HG02973 (cell line): ENCODE measurements at regions not wholly inside any gene's neighbourhood (a gene's known extent, or its start where the extent isn't known, plus 50 kb on each side); places are given as distances from the start of the nearest gene placed in this dataset.
"Not testable (repeated sequence)": the region's sequence is repeated elsewhere in the genome, so short reads cannot be mapped to it uniquely, and the experiment has no call there.

ENCODE experiments used
- ATAC-seq: cut with Tn5 transposase; IDR thresholded peaks from one replicate; pipeline ENCODE4 v1.9.1; 2021; ENCODE audit warnings: moderate library complexity; ENCODE audit not compliant: unreplicated experiment

DNA sequence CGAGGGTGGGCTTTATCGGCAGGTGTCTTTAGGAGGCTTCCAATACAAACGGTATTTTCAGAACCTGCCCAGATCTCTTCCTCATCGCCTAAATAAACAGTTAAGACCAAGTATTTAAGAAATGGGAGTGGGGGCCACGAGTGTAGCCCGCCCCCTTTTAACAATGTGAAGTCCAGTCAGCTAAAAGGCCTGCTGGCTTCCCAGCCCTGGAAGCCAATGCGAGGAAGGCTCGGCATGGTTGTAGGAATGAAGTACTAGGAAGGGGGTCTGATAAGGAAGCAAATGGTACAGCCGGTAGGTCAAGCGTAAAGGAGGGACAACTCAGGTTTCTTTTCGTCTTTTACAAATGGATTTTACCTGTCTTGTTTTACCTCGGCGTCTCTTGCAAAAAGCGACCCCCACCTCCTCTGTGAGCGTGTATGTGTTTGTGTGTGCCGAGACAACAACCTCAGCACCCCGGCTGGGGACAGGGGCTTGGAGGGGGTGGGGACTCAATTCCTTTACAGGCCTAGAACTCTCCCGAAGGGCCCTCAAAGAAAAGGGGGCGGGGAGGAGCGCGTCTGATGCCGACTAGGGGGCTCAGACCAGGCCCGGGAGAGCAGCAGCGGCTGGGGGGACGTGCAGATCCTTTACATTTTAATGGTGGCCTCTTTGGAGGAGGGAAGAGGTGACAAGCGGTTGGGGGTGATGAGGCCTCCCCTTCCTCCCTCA is 147.6 kb downstream of the GPR85 start:
- ATAC-seq: peak; percentile 11

GRCh38 chr7:112937651-112938415 is 147.6 kb upstream of the TMEM168 start:
- no peak for ATAC-seq

- ATAC-seq: no peak
These were observed 143.4 kb upstream of the TMEM168 start for GRCh38 chr7:112933598-112933997.

DNA sequence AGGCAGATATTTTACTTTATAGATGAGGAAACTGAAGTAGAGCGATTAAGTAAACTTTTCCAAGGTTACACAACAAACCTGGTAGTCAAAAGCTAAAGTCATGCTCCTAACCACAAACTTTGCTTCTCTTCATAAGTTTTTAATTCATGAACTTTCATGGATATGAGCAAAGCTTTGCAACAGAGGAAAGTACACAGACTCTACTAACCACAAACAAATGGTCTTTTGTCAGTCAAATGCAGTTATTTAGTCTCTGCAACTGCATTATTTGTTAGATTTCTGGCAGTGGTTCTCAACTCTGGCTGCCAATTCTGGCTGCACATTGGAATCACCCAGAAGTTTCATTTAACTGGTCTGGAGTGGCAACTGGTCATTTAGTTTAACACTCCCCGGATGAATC is 140.6 kb upstream of the TMEM168 start:
- ATAC-seq: no peak

DNA sequence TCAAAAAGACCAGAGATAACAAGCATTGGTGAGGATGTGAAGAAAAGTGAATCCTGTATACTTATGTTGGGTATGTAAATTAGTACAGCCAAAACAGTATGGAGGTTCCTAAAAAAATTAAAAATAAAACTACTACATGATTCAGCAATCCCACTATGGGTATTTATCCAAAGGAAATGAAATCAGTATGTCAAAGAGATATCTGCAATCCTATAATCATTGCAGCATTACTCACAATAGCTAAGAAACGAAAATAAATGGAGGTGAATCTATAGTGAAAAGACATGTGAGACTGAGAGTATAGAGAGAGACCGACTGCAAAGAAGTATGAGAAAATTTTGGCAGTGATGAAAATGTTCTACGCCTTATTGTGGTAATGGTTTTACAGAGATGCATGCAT is 139.2 kb upstream of the TMEM168 start:
- ATAC-seq: no peak

- no peak for ATAC-seq
These were observed 135.8 kb upstream of the TMEM168 start for GRCh38 chr7:112926018-112926417.

DNA sequence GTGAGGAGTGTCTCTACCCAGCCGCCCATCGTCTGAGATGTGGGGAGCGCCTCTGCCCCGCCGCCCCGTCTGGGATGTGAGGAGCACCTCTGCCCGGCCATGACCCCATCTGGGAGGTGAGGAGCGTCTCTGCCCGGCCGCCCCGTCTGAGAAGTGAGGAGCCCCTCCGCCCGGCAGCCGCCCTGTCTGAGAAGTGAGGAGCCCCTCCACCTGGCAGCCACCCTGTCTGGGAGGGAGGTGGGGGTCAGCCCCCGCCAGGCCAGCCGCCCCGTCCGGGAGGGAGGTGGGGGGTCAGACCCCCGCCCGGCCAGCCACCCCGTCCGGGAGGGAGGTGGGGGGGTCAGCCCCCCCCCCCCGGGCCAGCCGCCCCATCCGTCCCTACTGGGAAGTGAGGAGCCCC is 132.4 kb upstream of the TMEM168 start:
- not testable (repeated sequence) for ATAC-seq

DNA sequence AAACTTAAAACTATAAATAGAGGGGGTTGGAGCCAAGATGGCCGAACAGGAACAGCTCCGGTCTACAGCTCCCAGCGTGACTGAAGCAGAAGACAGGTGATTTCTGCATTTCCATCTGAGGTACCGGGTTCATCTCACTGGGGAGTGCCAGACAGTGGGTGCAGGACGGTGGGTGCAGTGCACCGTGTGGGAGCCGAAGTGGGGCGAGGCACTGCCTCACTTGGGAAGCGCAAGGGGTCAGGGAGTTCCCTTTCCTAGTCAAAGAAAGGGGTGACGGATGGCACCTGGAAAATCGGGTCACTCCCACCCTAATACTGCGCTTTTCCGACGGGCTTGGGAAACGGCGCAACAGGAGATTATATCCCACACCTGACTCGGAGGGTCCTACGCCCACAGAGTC is 126.2 kb upstream of the TMEM168 start:
- ATAC-seq: not testable (repeated sequence)

DNA sequence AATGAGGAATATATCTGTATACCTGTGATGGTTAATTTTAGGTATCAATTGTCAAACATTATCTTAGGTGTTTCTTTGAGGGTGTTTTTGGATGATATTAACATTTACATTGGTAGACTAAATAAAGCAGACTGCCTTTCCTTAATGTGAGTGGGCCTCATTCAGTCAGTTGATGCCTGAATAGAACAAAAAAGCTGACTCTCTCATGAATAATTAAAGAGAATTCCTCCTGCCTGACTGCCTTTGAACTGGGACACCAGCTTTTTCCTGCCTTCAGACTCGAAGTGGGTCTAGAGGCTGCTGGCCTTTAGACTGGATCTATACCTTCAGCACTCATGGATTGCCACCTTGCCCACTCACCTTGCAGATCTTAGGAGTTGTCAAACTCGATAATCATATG is 117.9 kb upstream of the TMEM168 start:
- ATAC-seq: no peak

DNA sequence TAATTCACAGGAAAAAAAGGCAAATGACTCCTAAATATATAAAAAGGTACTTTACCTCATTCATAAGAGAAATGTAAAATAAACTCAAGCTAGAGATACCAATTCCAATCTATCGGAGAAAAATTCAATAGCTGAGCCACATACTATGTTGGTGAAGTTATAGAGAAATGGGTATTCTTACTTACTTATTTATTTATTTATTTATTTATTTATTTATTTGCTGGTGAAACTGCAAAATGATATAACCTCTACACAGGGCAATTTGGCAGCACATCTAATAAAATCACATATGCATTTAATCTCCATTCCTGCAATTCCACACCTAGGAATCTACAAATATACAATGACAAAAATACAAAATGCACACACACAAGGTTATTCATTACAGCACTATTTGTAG is 117.5 kb upstream of the TMEM168 start:
- no peak for ATAC-seq

DNA sequence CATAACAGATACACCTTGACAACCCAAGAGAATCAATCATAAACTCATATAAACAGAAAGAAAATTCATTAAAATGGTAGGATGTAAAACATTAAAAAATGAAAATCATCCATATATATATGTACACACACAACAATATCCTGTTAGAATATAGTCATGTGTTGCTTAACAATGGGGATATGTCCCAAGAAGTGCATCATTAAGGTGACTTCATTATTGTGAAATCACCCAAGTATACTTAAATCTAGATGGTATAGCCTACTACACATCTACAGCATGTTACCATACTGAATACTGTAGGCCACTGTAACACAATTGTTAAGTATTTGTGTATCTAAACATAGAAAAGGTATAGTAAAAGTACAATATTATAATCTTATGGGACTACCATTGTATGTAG is 115.8 kb upstream of the TMEM168 start:
- ATAC-seq: no peak

DNA sequence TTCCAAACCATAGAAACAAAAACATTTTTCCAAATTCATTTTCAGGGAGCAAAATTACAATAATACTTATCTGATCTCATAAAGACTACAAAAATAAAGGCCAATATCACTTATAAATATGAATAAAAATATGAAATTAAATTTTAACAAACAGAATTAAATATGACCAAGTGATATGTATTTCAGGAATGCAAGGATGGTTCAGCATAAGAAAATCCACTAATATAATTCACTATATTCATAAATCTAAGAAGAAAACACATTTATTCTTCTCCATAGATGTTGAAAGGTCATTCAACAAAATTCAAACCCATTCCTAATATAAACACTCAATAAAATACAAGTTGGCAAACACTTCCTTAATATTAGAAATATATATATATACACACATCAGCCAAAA is 115.2 kb upstream of the TMEM168 start:
- no peak for ATAC-seq

GRCh38 chr7:112898432-112899290 is 108.5 kb upstream of the TMEM168 start:
- ATAC-seq: peak; percentile 93

- ATAC-seq: no peak
These were observed 107.7 kb upstream of the TMEM168 start for GRCh38 chr7:112897839-112898431.

DNA sequence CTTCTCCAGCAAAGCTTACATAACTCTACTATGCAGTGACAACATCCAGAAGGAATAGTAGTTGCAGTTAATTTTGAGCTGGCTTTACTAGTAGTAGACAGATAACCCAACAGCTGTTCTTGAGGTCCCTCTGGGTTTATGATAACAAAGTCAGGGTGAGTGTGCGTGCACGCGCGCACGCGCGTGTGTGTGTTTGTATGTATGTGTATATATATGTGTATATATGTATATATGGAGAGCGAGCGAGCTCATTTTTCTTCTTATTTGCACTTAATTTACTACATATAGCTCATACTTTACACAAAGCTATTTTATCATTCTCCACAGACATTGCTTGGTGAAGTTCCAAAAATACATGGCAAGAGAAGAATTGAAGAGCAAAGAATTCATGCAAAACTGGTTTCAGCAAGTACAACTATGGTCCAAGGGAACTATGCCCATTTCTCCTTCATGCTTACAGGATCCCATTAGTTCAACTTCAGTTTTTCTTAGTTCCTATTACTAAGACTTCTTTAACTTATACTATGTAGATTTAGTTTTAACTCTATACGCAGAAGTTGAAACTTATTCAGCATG is 105.9 kb upstream of the TMEM168 start:
- no peak for ATAC-seq

- no peak for ATAC-seq
These were observed 102.1 kb upstream of the TMEM168 start for GRCh38 chr7:112892263-112892662.

GRCh38 chr7:112891698-112892097 is 101.5 kb upstream of the TMEM168 start:
- ATAC-seq: no peak

- ATAC-seq: no peak
These were observed 99.7 kb upstream of the TMEM168 start for GRCh38 chr7:112889834-112890438.

DNA sequence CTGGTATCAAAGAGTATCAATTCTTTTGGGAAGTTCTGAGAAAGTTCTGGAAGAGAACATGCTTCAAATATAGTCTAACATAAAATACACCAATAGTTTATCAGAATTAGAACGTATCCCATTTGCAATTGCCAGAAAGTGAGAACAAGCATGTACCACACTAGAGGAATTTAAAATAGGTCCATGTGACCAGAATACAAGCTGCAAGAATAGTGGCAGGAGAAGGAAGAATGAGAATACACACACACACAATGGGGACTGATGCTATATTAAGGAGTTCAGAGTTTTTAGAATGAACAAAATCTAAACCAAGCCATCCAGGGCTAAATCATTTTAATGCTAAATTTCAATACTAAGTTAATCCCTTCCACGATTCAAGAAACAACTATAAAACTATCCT is 99.1 kb upstream of the TMEM168 start:
- ATAC-seq: no peak

- ATAC-seq: no peak
These were observed 98.6 kb upstream of the TMEM168 start for GRCh38 chr7:112888781-112889180.
